ENCODE measurements at regions not wholly inside any gene's neighbourhood (a gene's known extent, or its start where the extent isn't known, plus 50 kb on each side); places are given as distances from the start of the nearest gene placed in this dataset.

- no peak for DNase-seq
Observed at GRCh38 chr5:67381236-67381880, 184.8 kb upstream of the CD180 start.

GRCh38 chr5:67380431-67380830, 183.8 kb upstream of the CD180 start:
- DNase-seq: no peak

- DNase-seq: no peak
Observed at GRCh38 chr5:67379753-67380152, 183.2 kb upstream of the CD180 start.

DNA sequence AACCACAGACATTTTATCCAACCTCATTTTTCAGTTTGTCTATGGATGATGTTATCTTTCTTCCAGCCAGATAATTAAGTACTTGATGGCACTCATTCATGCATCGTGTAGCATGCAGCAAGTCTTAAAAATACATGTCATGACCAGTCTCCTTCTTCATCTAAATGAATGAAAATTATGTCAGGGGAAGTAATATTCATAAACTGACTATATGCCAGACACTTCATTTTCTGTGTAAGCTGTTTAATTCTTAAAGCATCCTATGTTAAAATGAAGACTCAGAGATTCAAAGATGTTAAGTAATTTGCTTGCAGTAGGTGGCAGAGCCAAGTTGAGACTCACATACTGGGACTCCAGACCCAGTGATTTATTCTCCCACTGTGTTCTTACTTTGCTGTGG, 181.7 kb upstream of the CD180 start:
- no peak for DNase-seq

GRCh38 chr5:67377631-67378030, 181.0 kb upstream of the CD180 start:
- DNase-seq: no peak

DNA sequence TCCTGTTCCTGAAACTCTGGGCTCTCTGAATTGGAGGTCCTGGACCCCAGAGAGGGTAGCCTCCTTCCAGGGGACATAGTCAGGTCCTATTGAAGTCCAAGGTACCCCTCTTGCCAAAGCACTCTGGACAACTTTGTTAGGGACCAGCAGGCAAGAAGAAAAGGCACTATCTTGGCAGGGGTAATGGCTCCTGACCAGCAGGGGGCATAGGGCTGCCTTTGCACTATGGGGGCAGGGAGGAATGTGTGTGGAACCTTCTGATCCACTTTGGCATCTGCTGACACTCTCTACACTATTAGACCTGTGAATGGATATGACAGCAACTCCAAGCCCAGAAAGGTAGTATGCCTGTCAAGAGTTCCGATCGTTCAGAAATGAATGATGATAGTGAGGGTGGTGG, 179.0 kb upstream of the CD180 start:
- no peak for DNase-seq

- no peak for DNase-seq
Observed at GRCh38 chr5:67374378-67374777, 177.8 kb upstream of the CD180 start.

- DNase-seq: no peak
Observed at GRCh38 chr5:67373518-67373917, 176.9 kb upstream of the CD180 start.

DNA sequence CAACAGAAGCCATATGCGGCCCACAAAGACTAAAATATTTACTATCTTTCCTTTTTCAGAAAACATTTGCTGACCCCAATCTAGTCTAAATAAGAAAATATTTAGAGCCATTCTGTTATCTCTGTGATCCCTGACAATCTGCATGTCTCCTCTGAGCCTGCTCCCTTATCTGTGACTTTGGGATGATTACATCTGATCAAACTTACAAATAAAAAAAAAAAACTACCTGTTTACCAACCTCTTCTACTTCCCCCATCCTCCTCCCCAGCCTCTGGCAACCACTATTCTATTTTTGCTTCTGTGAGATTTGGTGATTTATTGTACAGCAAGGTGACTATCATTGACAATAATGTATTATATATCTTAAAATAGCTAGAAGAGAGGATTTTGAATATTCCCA, 176.3 kb upstream of the CD180 start:
- no peak for DNase-seq

DNA sequence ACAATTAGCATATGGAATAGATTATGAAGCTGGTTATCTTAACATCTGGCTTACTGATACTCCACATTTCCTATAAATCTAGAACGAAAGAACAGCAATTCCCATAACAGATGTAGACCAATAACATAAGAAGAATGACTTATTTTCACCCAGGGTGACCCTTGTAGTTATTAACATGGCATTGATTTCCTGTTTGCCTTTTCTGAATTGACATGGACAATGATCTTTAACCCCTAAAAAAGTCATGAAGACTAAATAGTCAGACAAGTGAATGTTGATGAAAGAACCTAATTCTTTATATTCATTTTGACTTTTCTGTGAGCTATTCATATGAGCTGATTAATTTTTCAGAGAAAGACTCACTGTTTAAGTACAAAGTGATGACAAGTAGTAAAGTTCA, 175.3 kb upstream of the CD180 start:
- no peak for DNase-seq

GRCh38 chr5:67366691-67367395, 170.2 kb upstream of the CD180 start:
- DNase-seq: no peak

DNA sequence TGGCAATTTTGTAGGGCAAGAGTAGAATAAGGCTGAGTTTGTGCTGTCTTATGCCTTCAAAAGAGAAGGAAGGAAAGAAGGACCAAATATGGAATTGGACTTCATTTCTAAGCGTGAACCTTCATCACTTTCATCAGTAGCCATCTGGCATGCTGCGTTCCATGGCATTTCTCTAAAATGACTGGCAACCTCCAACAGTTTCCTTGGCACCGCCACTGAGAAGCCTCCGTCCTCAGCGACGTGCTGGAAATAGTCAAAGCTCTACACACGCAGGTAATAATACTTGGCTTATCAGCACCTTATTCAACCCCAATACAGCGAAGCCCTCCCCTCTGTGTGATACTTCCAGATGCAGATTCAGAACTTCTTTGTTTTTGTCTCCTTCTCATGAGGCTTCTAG, 169.7 kb upstream of the CD180 start:
- no peak for DNase-seq

DNA sequence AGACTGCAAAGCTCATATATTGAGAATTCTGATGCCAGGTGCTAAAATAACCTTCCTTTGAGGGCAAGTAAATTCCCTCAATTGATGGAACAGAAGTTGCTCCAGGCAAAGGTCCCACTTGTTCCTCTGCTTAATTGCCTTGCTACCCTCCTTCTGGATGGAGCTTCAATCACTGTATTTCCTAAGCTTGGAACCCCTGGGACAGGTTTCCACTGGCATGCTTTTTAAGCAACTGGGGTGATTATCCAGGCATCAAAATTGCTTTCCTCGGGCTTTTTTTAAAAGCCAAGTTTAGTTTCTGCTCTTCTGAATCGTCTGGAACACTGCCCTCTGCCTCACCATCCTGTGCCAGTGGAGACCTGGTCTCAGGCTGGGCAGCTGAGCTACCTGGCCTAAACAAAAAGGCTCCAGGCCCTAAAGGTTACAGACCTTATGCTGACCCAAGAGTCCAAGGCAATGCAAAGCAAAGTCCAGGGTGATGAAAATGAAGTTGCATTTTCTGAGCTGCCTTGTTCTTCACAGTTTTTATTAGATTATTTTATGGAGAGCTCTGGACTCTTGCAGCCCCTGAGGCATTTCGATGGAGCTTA, 167.9 kb upstream of the CD180 start:
- no peak for DNase-seq

GRCh38 chr5:67363963-67364362, 167.4 kb upstream of the CD180 start:
- DNase-seq: no peak

- DNase-seq: no peak
Observed at GRCh38 chr5:67363180-67363709, 166.6 kb upstream of the CD180 start.

- DNase-seq: no peak
Observed at GRCh38 chr5:67361932-67362729, 165.5 kb upstream of the CD180 start.

GRCh38 chr5:67360047-67360446, 163.4 kb upstream of the CD180 start:
- no peak for DNase-seq

- DNase-seq: no peak
Observed at GRCh38 chr5:67358186-67358585, 161.6 kb upstream of the CD180 start.

DNA sequence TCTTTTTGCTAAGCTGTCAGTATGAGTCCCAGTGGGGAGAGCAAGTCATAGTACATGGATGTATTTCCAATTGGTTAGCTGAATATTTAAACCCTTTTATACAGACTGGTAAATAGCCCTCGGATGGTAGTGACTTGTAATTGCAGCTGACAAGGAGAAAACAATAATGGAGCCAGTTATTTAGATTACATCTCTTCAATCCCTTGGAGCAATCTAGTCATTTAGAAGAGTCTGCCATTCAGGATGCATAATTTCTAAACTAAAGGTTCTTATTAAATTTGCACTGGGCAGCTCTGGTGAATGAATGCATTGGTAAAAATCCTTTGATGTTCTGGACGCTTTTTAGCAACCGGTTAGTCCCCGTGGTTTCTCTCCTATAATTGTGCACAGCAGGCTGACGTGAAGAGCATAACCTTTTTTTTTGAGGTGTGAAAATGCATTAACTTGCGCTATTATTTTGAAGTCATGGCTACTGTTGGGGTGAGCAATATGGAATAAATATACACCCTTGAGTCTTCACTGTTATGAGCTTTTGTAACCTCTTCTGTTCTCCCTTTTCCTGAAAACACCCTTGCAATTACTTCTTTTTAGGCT, 158.6 kb upstream of the CD180 start:
- no peak for DNase-seq

GRCh38 chr5:67353500-67354450, 157.2 kb upstream of the CD180 start:
- no peak for DNase-seq

DNA sequence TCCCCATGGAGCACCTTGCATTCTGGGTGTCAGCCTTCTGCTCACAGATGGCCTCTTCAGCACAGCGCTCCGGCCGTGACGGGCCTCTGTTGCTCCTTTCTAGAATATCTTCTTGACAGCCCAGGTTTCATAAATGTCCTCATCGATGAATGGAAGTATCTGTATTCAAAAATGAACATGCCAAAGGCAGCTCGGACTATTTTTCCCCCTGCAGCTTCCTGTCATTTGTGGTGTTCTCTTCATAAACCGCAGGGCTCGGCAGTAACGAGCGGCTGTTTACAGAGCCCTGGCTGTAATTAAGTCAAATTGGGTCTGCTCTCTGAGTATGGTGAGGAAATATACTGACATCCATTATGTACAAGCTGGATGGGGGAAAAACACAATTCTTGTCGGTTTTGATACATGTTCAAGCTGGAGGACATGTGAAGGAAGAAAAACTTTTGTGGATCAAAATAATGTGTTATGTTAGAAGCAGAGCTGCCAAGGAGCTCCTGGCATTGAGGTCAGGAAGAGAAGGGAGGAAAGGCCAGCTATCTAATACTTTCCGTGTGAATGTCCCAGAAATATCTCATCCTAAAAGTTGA, 154.1 kb upstream of the CD180 start:
- peak; percentile 41 for DNase-seq
